Renal pelvis (tissue), 1 donor: ENCODE measurements at regions not wholly inside any gene's neighbourhood (a gene's known extent, or its start where the extent isn't known, plus 50 kb on each side); places are given as distances from the start of the nearest gene placed in this dataset.
"Not testable (repeated sequence)": the region's sequence is repeated elsewhere in the genome, so short reads cannot be mapped to it uniquely, and the experiment has no call there.

ENCODE experiments used
- DNase-seq: peaks from one replicate; pipeline ENCODE4 v3.0.0-alpha.2; 2013

DNA sequence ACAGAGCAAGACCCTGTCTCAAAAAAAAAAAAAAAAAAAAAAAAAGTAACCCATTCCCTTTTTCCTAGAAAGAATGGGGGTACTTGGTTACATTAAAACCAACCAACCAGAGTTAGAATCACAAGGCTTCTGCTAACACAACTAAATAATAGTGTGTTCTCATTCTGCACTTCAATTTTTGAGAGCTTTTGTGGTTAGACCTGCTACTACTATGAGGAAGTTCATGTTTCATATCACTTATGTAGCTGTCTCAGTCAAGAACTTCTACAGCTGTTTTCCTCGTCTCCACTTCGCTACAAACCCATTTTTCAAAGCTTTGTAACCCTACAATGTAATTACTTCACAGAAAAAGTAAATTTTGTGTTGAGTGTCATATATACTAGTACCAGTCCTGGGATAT, 58.3 kb downstream of the PDHA2 start:
- no peak for DNase-seq

- no peak for DNase-seq
Observed at GRCh38 chr4:95909211-95909610, 69.3 kb downstream of the PDHA2 start.

GRCh38 chr4:95910749-95911148, 70.9 kb downstream of the PDHA2 start:
- DNase-seq = no peak

- no peak for DNase-seq
Observed at GRCh38 chr4:95921470-95921869, 81.6 kb downstream of the PDHA2 start.

DNA sequence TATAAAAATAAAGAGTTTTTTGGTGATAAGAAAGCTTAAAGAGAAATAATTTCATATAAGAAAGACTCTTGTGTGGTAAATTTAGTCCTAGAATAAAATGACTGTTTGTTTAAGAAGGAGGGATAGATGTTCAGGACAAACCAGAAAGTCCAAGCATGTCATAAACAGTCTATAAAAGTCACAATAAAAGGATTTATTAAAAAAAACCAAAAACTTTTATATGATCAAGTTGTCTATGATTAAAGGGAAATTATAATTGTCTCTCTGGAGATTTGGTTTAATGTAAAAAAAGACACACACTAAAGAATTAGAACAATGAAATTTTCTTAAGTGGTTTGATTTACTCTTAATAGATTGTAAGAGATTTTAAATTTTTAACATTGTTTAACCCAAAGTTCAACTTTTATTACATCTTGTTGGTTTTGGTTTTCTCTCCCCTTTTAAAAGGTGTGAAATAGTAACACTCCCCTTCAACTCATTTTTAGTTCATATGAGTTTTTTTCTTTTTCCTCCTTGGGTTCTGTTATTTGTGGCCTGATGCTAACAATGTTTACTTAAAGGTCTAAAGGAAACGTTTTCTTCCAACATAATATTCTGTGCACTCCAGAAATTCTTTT, 89.7 kb downstream of the PDHA2 start:
- DNase-seq = no peak

GRCh38 chr4:95939141-95939540, 99.2 kb downstream of the PDHA2 start:
- DNase-seq = no peak

- DNase-seq = no peak
Observed at GRCh38 chr4:95949136-95949765, 109.4 kb downstream of the PDHA2 start.

DNA sequence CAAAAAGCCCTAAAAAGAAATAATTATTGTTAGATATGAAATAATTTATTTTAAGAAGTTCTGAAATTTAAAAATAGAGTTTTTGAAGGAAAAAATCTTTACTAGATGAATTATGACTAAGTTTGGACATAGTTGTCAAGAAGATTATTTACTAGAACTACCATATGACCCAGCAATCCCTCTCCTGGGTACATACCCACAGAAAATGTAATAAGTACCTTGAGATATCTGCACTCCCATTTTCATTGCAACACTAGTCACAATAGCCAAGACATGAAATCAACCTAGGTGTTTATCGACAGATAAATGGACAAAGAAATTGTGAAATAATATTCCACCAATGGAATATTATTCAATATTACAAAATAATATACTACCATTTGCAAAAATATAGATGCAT, 109.9 kb downstream of the PDHA2 start:
- no peak for DNase-seq

- not testable (repeated sequence) for DNase-seq
Observed at GRCh38 chr4:95952538-95952937, 112.6 kb downstream of the PDHA2 start.

DNA sequence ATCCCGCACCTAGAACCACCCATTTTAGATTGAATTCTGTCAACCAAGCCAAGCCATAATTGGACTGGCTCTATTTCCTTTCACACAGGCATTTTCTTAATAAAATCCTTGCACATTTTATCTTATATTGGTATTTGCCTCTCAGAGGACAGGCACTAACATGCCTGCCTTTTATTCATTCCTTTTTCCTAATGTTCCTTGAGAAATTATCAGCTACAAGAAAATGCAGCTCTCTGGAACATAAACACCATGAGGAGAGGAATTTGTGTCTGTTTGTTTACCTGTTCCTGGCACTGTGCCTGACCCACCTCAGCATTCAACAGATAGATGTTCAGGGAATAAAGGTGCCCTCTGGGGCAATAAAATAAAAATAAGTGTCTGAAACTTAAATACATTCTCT, 116.2 kb downstream of the PDHA2 start:
- no peak for DNase-seq

DNA sequence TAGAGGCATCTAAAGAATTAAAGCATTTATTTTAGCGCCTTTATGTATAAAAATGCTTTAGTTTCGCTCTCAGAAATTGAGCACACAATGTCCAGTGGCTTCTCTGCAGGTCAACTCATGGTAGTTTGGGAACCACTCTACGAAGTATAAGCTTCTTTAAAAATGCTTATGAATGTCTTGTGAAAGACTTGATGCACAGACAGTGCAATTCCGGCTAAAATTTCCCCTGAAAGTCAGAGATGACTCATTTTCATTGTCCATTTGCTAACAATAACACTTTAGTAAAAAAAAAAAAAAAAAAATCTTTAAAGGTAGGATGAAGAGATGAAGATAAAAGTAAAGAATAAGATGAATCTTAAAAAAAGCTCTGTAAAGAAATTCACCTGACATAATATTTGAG, 117.2 kb downstream of the PDHA2 start:
- DNase-seq = no peak

DNA sequence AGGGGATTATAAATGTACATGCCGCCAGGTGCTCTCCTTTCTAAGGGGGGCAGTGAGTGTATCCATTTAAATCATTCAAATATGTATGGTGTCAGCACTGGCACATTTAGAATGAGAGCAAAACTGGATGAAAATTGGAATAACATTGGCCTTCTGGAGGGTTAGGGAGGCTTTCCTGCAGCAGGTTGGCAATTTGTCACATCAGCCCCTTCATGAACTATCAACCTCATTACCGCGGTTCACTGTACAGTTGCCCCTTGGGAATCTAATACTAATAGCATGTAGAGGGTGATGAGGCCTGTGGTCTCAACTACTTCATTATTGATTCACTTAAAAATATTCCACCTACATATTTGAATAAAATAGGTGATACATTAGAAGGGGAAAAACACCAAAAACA, 117.9 kb downstream of the PDHA2 start:
- DNase-seq = no peak

DNA sequence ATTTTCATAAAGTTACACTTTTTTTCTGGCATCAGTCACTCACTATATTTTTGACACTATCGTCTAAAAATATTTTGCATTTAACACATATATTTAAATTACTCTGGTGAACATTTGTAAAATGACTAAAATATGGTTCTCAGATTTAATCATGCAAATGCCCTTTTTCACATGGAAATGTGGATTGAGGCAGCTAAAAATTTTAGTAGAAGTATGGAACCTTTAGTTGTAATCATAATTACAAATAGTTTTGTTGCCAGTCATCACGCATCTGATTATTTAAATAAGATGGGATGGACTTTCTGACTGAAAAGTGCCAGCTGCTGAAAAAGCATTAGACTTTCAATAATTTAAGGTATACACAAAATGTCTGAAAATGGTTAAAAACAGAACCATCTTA, 119.3 kb downstream of the PDHA2 start:
- no peak for DNase-seq

DNA sequence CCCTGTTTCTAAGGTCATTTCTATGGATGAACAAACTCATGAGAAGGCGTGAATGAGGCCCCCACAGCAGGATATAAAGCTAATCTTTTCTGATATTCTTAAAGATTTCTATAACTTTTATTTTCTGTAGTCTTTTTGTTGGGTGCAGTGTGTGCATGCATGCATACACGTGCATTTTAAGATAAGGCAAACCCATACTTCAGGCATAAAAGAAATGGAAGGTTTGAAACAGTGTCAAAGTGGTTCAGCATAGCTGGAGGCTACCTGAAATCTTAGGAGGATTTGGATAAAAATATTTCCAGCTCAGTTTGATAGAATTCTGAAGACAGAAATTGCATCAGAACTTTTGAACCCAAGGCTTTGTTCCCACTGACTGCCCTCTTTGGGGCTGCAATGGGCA, 119.7 kb downstream of the PDHA2 start:
- no peak for DNase-seq

GRCh38 chr4:95963456-95963855, 123.6 kb downstream of the PDHA2 start:
- DNase-seq = no peak

- DNase-seq = no peak
Observed at GRCh38 chr4:95979961-95980876, 140.3 kb downstream of the PDHA2 start.

DNA sequence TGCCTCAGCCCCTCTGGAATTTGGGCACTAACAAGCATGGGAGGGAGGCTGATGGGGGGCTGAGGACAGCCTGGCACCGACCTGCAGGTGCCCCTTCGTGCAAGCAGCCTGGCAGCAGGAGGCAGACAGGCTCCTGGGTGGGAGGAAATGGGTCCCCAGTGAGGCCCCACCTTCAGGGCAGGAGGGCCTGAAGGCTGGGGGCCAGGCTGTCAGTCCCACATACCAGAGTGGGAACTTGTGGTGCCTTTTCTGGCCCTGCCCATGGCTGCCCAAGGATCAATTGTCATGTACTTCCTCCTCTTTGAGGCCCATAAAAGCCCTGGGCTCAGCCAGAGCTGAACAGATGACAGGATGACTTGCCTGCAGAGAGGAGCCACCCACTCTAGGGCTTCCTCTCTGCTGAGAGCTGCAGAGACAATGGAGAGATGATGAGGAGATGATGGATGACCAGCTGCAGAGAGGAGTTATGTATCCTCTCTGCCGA, 141.0 kb downstream of the PDHA2 start:
- no peak for DNase-seq

DNA sequence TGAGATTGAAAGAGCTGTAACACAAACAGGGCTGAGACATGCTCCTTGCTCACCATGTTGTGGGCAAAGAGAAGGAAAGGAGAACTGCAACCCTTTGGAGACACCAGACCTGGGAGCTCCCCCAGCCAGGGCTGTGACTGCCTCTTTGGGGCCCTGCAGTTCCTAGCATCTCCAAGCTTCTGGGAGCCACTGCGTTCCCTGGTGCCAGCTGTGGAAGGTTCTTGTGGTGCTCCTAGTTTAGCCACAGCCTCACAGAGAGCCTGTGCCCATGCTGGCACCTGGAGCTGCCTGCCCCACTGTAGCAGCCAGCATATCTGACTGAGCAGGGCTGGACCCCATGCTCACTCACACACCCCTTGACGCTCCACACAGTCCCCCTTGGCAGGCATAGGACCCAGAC, 141.7 kb downstream of the PDHA2 start:
- DNase-seq = no peak

GRCh38 chr4:95982516-95982915, 142.6 kb downstream of the PDHA2 start:
- DNase-seq = no peak

- DNase-seq = no peak
Observed at GRCh38 chr4:95984081-95984480, 144.2 kb downstream of the PDHA2 start.

- no peak for DNase-seq
Observed at GRCh38 chr4:95985051-95985450, 145.2 kb downstream of the PDHA2 start.

- no peak for DNase-seq
Observed at GRCh38 chr4:95985791-95986550, 146.1 kb downstream of the PDHA2 start.
